ES-I3 (cell line): ENCODE measurements at regions not wholly inside any gene's neighbourhood (a gene's known extent, or its start where the extent isn't known, plus 50 kb on each side); places are given as distances from the start of the nearest gene placed in this dataset.
"Not testable (repeated sequence)": the region's sequence is repeated elsewhere in the genome, so short reads cannot be mapped to it uniquely, and the experiment has no call there.

Source experiments
- H3K36me3 ChIP-seq: 2 replicates; pipeline ENCODE4 v1.6.1; 2013; ENCODE audit warnings: mild to moderate bottlenecking, low read length, control low read depth, moderate library complexity; ENCODE audit not compliant: insufficient read depth
- H3K4me1 ChIP-seq: 2 replicates; pipeline ENCODE4 v1.6.1; 2013; ENCODE audit warnings: mild to moderate bottlenecking, control low read depth, low read length; ENCODE audit not compliant: insufficient read depth
- H3K9ac ChIP-seq: 2 replicates; pipeline ENCODE4 v1.6.1; 2013; ENCODE audit warnings: low read depth, mild to moderate bottlenecking, low read length, moderate library complexity
- H3K9me3 ChIP-seq: 2 replicates; pipeline ENCODE4 v1.6.1; 2013; ENCODE audit warnings: mild to moderate bottlenecking, low read length, moderate library complexity; ENCODE audit not compliant: control insufficient read depth, insufficient read depth

DNA sequence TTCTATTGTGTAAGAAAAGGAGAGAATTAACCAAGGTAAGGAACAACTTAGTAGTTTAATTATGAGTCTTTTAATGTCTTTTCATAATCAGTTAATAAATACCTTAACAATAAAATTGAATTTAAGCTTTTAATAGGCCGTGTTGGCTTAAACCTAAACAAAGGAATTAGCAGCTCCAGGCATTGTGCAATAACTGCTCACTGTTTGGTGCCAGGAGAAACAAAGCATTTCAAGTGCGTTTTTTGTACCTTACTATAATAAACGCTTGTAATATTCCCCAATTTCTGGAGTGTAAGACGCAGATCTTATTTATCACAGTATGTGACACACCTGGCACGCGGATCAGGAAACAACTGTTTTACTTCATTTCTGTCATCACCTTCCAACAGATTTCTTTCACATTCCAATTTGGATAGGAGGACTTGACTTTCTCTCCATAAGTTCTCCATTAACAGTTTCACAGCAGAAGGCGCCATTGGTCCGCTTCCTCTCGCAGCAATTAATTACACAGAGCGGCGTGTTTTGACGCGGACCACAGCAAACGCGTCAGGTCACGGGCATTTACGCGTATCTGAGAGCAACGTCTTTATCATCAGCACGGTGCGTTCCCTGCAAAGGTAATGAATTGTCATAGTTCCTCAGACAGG is 335.8 kb upstream of the NT5E start:
- Histone ChIP-seq H3K9ac (no peak overlapping the region), H3K36me3 (no peaks in the 10 kb centered on the region), H3K4me1 (no peaks in the 10 kb centered on the region), H3K9me3 (no peaks in the 10 kb centered on the region)

DNA sequence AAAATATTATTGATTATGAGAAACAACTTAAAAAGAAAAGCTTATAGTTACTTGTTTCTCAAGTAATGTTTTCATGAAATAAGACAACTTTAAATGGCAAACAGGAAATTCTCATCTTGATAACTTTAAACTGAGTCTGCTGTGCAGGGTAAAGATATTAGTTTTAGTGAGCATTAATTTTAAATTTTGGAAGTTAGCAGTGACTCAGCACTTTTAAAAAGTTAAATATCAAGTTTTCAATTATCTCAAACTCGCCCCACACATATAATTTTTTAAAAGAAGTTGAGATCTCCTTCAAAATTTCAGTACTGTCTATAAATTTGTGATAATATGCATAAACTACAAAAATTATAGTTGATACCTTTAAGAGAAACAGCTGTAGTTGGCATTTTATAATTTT is 337.3 kb upstream of the NT5E start:
- Histone ChIP-seq H3K9ac (no peak overlapping the region), H3K36me3 (no peaks in the 10 kb centered on the region), H3K4me1 (no peaks in the 10 kb centered on the region), H3K9me3 (no peaks in the 10 kb centered on the region)

DNA sequence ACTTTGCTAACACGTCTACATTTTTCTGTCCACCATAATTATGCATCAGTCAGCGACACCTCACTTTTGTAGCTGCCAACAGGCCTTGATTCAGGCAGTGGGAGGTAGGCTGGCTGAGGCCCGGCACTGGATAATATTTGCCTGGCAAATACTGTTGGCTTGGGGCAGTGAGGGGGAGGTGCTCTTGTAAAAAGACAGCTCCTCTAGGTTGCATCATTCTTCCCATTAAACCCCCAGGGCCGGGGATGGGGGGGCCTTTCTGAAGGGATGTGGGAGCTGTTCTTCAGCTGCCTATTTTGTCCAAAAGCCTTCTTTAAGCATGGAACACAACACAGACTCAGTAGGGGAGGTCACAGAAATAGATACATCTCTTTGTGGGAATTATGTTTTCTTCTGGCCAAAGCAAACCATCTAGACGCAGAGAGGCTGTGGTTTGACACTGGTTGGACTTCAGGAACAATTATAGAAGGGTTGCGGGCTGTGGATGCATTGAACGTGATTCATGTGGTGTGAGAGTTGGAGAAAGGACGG is 338.3 kb upstream of the NT5E start:
- no peaks in the 10 kb centered on the region for H3K4me1 ChIP-seq
- no peaks in the 10 kb centered on the region for H3K9me3 ChIP-seq
- H3K36me3 ChIP-seq: no peaks in the 10 kb centered on the region
- H3K9ac ChIP-seq: no peak overlapping the region

DNA sequence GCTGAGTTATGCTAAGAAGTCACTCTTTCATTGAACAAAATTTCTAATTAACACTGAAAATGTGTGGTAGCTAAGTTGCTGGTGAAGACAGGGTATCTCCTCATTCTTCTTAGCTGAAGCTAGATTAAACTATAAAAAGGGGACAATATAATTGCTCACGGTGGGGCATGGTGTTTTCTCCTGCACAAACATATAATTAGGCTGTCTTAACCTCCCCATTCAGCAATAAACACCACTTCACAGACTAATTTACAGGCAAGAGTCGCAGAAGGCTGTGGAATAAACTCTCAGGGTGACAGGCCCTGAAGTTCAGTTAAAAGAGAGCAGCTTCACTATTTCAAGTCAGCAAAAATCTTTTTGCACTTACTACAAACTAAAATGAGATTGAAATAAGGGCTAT is 338.9 kb upstream of the NT5E start:
- Histone ChIP-seq H3K4me1 (no peaks in the 10 kb centered on the region), H3K9me3 (no peaks in the 10 kb centered on the region), H3K9ac (no peak overlapping the region)

DNA sequence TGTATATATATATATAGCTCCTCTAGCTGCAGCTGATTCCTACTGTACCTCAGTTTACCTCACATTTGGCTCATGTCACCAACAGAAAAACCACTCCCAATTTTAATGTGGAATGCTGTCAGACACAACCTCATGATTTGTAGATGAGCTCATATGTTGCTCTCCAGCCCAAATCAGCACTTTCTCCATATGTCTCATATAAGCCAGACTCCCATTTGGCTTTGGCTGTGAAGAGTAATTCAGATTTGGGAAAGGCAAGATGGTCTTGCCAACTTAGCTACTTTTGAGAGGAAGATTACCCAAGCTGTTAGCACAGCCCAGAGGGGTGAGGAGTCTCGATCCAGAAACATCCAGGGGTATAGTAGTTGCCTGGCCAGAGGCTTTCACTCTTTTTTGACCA is 342.2 kb upstream of the NT5E start:
- no peaks in the 10 kb centered on the region for H3K36me3 ChIP-seq
- no peaks in the 10 kb centered on the region; the same call in 1 of the 2 replicates for H3K9me3 ChIP-seq
- H3K9ac ChIP-seq: no peak overlapping the region
- no peaks in the 10 kb centered on the region for H3K4me1 ChIP-seq

More for the DNA sequence above, 338.9 kb upstream of the NT5E start:
- H3K36me3 ChIP-seq: no peaks in the 10 kb centered on the region

DNA sequence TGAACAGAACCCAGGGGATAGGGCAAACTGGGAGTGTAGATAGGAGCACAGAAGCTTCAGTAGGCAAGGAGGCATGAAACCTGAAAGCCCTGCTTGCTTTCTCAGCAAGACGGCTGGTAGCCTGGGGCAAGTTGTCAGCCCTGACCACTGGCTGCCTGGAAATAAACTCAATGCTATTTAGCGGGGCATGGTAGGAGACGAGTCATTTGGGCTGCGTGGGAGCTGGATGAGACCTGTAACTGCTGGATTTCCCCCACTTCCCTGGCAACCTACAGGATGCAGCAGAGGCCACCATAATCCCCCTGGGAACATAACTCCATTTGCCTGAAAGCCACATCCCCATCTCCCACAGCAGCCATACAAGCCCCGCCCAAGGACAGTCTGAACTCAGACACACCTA is 332.6 kb upstream of the TBX18 start:
- H3K9ac ChIP-seq: no peak overlapping the region
- no peaks in the 10 kb centered on the region for H3K4me1 ChIP-seq
- no peaks in the 10 kb centered on the region for H3K36me3 ChIP-seq

DNA sequence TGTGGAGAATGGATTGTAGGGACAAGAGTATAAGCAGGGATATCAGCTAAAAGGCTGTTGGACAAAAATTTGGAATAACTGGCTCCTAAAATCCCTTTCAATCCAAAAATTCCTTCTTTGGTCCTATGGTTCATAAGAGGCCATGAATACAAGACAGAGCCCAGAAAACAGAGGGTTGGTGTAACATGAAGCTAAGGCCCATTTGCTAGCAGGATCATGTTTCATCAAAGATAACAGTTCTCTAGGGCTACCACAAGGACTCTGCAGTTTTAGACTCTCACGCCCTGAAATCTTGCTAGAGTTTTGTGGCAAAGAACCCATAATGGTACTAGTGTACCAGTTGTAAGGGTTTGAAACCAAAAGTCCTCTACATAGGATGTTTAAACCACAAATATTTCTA is 327.8 kb upstream of the TBX18 start:
- Histone ChIP-seq H3K36me3 (no peaks in the 10 kb centered on the region), H3K4me1 (no peaks in the 10 kb centered on the region), H3K9ac (no peak overlapping the region), H3K9me3 (no peaks in the 10 kb centered on the region)

More for the DNA sequence above, 332.6 kb upstream of the TBX18 start:
- H3K9me3 ChIP-seq: no peaks in the 10 kb centered on the region

DNA sequence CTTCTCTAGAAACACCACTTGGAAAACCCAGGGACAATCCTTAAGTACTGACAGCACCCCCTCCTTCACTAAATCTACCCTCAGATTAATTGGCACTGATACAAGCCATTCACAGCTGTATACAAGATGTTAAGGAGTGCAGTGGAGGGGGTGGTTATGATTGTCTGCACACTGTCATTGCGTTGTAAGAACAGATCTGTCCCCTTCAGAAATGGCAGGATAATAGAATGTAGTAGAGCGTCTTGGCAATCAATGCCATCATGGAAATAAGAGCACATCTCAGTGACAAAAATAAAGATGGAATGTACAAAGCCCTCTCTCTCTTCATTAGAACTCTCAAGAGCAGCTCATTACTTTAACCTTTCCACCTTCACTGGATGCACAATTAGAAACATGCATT is 324.9 kb upstream of the TBX18 start:
- H3K9ac ChIP-seq: no peak overlapping the region
- no peaks in the 10 kb centered on the region for H3K36me3 ChIP-seq
- no peaks in the 10 kb centered on the region for H3K9me3 ChIP-seq
- no peaks in the 10 kb centered on the region for H3K4me1 ChIP-seq

DNA sequence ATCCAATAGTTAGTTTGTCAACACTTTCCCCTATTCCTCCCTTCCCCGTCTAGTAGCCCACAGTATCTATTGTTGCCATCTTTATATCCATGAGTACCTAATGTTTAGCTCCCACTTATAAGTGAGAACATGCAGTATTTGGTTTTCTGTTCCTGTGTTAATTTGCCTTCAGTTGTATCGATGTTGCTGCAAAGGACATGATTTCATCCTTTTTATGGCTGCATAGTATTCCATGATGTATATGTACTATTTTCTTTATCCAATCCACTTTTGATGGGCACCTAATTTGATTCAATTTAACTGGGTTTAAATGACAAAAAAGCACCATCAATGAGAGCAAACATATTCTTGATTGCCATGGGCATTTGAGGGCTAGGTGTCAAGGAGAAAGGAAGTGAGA is 321.5 kb upstream of the TBX18 start:
- Histone ChIP-seq H3K9ac (no peak overlapping the region), H3K4me1 (no peaks in the 10 kb centered on the region), H3K9me3 (no peaks in the 10 kb centered on the region), H3K36me3 (no peaks in the 10 kb centered on the region)

DNA sequence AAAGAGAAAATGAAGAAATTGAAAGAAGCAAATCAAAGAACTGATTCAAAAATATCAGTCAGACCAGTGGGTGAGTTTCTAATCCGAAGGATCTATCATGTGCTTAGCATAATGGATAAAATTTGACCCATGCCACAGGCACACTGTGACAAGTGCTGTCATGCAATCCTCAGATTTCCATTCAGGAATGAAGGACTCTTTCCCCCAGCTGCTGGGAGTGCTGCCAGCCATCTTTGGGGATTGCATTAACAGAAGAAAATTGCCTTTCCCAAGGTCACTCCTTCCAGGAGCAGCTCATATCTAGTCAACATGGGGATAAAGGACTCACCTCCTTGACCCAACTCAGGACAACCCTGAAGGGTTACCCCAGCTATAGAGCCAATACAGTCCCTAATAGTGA is 316.7 kb upstream of the TBX18 start:
- H3K36me3 ChIP-seq: no peaks in the 10 kb centered on the region
- no peak overlapping the region for H3K9ac ChIP-seq
- no peaks in the 10 kb centered on the region for H3K9me3 ChIP-seq
- no peaks in the 10 kb centered on the region for H3K4me1 ChIP-seq

DNA sequence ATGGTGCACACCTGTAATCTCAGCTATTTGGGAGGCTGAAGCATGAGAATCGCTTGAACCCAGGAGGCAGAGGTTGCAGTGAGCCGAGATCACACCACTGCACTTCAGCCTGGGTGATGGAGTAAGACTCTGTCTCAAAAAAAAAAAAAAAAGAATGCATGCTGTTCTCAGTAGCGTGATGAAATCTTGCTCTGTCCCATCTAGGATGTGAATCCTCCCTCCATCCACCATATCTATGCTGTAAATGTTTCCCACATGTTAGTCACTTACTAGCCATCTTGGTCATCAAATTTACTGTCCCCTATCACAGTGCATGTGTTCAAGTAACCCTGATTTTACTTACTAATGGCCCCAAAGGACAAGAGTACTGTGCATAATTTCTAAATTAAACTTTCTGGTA is 315.4 kb upstream of the TBX18 start:
- H3K4me1 ChIP-seq: no peaks in the 10 kb centered on the region
- no peak overlapping the region for H3K9ac ChIP-seq
- no peaks in the 10 kb centered on the region for H3K36me3 ChIP-seq
- no peaks in the 10 kb centered on the region for H3K9me3 ChIP-seq

DNA sequence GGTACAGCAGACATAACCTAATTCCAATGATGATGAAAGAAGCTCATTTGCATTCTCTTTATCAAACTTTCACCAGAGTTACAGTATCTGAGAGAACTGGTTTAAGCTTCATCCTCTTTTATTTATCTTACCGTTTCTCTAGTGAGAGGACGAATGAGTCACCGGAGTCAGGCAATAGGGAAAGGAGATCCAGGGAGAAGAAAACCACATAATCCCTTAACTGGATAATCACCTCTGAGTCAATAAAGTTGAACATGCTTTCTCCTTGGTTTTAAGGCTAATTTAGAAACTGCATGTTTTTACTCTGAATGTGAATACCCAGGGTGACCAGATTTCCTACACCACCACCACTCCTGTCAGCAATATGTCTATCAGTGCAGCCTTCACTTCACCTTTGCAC is 313.7 kb upstream of the TBX18 start:
- H3K9ac ChIP-seq: no peak overlapping the region
- H3K9me3 ChIP-seq: no peaks in the 10 kb centered on the region
- no peaks in the 10 kb centered on the region for H3K36me3 ChIP-seq
- no peaks in the 10 kb centered on the region for H3K4me1 ChIP-seq

DNA sequence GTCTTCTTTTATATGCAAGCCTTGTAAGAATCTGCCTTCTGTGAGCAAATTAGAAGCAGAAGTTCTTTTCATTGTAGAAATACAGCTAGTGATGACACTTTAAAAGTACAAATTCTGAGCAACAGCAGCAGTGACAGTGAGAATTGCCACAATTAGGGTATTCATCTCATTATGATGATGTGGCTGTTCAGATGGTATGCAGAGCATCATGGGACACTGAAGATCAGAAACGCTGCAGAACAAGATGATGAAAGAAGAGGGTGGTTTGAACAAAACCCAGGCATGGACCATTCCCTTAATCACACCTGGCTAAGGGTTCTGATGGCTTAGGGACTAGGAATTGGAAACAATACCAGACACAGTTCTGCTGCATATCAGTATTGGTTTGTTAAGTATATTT is 312.7 kb upstream of the TBX18 start:
- Histone ChIP-seq H3K4me1 (no peaks in the 10 kb centered on the region), H3K9ac (no peak overlapping the region), H3K36me3 (no peaks in the 10 kb centered on the region), H3K9me3 (no peaks in the 10 kb centered on the region)

DNA sequence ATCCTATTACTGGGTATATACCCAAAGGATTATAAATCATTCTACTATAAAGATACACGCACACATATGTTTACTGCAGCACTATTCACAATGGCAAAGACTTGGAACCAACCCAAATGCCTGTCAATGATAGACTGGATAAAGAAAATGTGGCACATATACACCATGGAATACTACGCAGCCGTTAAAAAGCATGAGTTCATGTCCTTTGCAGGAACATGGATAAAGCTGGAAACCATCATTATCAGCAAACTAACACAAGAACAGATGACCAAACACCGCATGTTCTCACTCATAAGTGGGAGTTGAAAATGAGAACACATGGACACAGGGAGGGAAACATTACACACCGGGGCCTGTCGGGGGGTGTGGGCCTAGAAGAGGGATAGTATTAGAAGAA is 307.4 kb upstream of the TBX18 start:
- not testable (repeated sequence) for H3K4me1 ChIP-seq, H3K9me3 ChIP-seq, H3K9ac ChIP-seq, H3K36me3 ChIP-seq

DNA sequence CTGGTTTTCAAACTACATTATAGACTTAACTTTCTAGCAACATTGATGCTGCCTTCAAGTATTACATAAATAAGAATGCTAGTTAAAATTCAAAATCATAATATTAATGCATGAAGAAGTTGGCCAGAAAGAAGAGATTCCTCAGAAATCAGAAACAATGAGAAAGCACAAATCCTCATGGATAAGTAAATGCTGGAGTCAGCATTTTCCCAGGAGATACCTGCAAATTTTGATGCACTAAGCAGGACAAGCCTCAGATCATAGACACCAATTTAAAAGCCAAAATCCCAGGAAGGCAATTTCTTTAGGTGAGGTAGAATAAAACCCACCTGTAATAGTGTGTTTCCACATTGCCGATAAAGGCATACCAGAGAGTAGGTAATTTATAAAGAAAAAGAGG is 305.2 kb upstream of the TBX18 start:
- Histone ChIP-seq H3K4me1 (no peaks in the 10 kb centered on the region), H3K9ac (no peak overlapping the region), H3K9me3 (no peaks in the 10 kb centered on the region), H3K36me3 (no peaks in the 10 kb centered on the region)

DNA sequence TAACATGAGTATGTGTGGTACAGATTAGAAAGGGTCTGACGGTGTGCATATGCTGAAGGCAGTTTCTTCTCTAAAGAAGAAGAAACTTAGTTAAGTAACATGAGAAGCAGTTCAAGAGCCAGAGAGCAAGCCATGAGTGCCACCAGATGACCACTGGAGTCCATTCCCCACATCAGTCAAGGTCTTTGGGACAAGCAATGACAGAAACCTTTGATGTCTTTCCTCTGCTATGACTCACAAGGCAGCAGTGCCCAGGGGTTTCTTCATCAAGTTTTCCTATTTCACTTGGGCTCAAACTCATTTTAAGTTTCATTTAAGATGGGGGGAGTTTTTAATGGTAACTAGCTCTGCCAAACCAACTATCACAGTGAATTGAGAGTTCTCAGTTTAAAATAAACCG is 303.8 kb upstream of the TBX18 start:
- Histone ChIP-seq H3K36me3 (no peaks in the 10 kb centered on the region), H3K4me1 (no peaks in the 10 kb centered on the region), H3K9me3 (no peaks in the 10 kb centered on the region), H3K9ac (no peak overlapping the region)
